HEK293T (cell line): ENCODE measurements at regions not wholly inside any gene's neighbourhood (a gene's known extent, or its start where the extent isn't known, plus 50 kb on each side); places are given as distances from the start of the nearest gene placed in this dataset.

Experiments used
- FOXM1 ChIP-seq: fragments of 450-650 bp; IDR thresholded peaks from 2 replicates; pipeline ENCODE4 v1.6.1; 2017; ENCODE audit warnings: mild to moderate bottlenecking, borderline replicate concordance
- HDGF ChIP-seq: fragments of 450-650 bp; IDR thresholded peaks from 2 replicates; pipeline ENCODE4 v1.6.1; 2017; ENCODE audit warnings: antibody characterized with exemption, borderline replicate concordance
- PKNOX1 ChIP-seq: fragments of 450-650 bp; IDR thresholded peaks from 2 replicates; pipeline ENCODE4 v1.6.1; 2016
- SP1 ChIP-seq: fragments of 450-650 bp; IDR thresholded peaks from 2 replicates; pipeline ENCODE4 v1.6.1; 2017
- SUZ12 ChIP-seq: fragments of 450-650 bp; IDR thresholded peaks from 2 replicates; pipeline ENCODE4 v1.6.1; 2016; ENCODE audit warnings: mild to moderate bottlenecking

- TF ChIP-seq SP1 (no peak), HDGF (no peak), SUZ12 (no peak), FOXM1 (no peak), PKNOX1 (no peak)
These were observed 469.8 kb upstream of the ZEB2 start for GRCh38 chr2:144989579-144990270.
